Astrocyte (in vitro differentiated cells and primary cell): ENCODE measurements at regions not wholly inside any gene's neighbourhood (a gene's known extent, or its start where the extent isn't known, plus 50 kb on each side); places are given as distances from the start of the nearest gene placed in this dataset.

Experiments
- DNase-seq: peaks from one replicate; pipeline ENCODE4 v3.0.0-alpha.2; 2010; ENCODE audit warnings: low read depth
- FAIRE-seq: peaks from 2 replicates; lab custom pipeline; 2011; peaks lifted over from hg19 to GRCh38; lab: Jason Lieb, UNC
- H2AFZ ChIP-seq: 2 replicates; pipeline ENCODE4 v1.6.0; 2012; ENCODE audit warnings: low read depth, low read length, inconsistent platforms
- H3K27ac ChIP-seq: 2 replicates; pipeline ENCODE4 v1.5.1; 2011; ENCODE audit warnings: low read depth, low read length, inconsistent platforms
- H3K27me3 ChIP-seq: 2 replicates; pipeline ENCODE4 v1.6.0; 2011; ENCODE audit warnings: low read length, inconsistent platforms; ENCODE audit not compliant: insufficient read depth
- H3K36me3 ChIP-seq: 2 replicates; pipeline ENCODE4 v1.5.1; 2011; ENCODE audit warnings: low read length, inconsistent platforms; ENCODE audit not compliant: insufficient read depth
- H3K4me1 ChIP-seq: 2 replicates; pipeline ENCODE4 v1.5.1; 2011; ENCODE audit warnings: low read length, inconsistent platforms; ENCODE audit not compliant: insufficient read depth
- H3K4me2 ChIP-seq: 2 replicates; pipeline ENCODE4 v1.6.0; 2012; ENCODE audit warnings: low read length, inconsistent platforms
- H3K4me3 ChIP-seq: 2 replicates; pipeline ENCODE4 v1.5.1; 2011; ENCODE audit warnings: low read depth, mild to moderate bottlenecking, low read length, inconsistent platforms; ENCODE audit not compliant: insufficient read depth
- H3K79me2 ChIP-seq: 2 replicates; pipeline ENCODE4 v1.6.0; 2012; ENCODE audit warnings: mild to moderate bottlenecking, low read length, inconsistent platforms; ENCODE audit not compliant: insufficient read depth
- H3K9ac ChIP-seq: 2 replicates; pipeline ENCODE4 v1.6.0; 2012; ENCODE audit warnings: mild to moderate bottlenecking, low read length, inconsistent platforms
- H3K9me3 ChIP-seq: 2 replicates; pipeline ENCODE4 v1.5.1; 2012; ENCODE audit warnings: low read depth, mild to moderate bottlenecking, low read length, inconsistent platforms; ENCODE audit not compliant: insufficient read depth
- H4K20me1 ChIP-seq: 2 replicates; pipeline ENCODE4 v1.6.0; 2012; ENCODE audit warnings: low read length, inconsistent platforms; ENCODE audit not compliant: insufficient read depth
- H3K27ac Mint-ChIP-seq: one replicate; pipeline ENCODE4 v1.8.0; 2021; ENCODE audit warnings: mild to moderate bottlenecking, mixed read lengths; ENCODE audit not compliant: unreplicated experiment
- H3K27me3 Mint-ChIP-seq: one replicate; pipeline ENCODE4 v1.8.0; 2021; ENCODE audit warnings: low read depth, mixed read lengths; ENCODE audit not compliant: unreplicated experiment
- H3K36me3 Mint-ChIP-seq: one replicate; pipeline ENCODE4 v1.8.0; 2021; ENCODE audit warnings: low read depth, mixed read lengths; ENCODE audit not compliant: unreplicated experiment
- H3K4me1 Mint-ChIP-seq: one replicate; pipeline ENCODE4 v1.8.0; 2021; ENCODE audit warnings: low read depth, mixed read lengths; ENCODE audit not compliant: unreplicated experiment
- H3K4me3 Mint-ChIP-seq: one replicate; pipeline ENCODE4 v1.8.0; 2021; ENCODE audit warnings: mild to moderate bottlenecking, moderate library complexity, mixed read lengths; ENCODE audit not compliant: unreplicated experiment
- H3K9me3 Mint-ChIP-seq: one replicate; pipeline ENCODE4 v1.8.0; 2021; ENCODE audit warnings: mild to moderate bottlenecking, mixed read lengths; ENCODE audit not compliant: unreplicated experiment
- EZH2 ChIP-seq: IDR thresholded peaks from 2 replicates; pipeline ENCODE4 v1.6.1; 2012; ENCODE audit warnings: mild to moderate bottlenecking, low read length, inconsistent platforms; ENCODE audit not compliant: insufficient read depth
- TF ChIP-seq, protein P1 (sequence below): IDR thresholded peaks from 2 replicates; pipeline ENCODE4 v1.5.1; 2011; ENCODE audit warnings: low read depth, mild to moderate bottlenecking, inconsistent platforms, low read length, moderate library complexity; ENCODE audit not compliant: insufficient read depth

DNA sequence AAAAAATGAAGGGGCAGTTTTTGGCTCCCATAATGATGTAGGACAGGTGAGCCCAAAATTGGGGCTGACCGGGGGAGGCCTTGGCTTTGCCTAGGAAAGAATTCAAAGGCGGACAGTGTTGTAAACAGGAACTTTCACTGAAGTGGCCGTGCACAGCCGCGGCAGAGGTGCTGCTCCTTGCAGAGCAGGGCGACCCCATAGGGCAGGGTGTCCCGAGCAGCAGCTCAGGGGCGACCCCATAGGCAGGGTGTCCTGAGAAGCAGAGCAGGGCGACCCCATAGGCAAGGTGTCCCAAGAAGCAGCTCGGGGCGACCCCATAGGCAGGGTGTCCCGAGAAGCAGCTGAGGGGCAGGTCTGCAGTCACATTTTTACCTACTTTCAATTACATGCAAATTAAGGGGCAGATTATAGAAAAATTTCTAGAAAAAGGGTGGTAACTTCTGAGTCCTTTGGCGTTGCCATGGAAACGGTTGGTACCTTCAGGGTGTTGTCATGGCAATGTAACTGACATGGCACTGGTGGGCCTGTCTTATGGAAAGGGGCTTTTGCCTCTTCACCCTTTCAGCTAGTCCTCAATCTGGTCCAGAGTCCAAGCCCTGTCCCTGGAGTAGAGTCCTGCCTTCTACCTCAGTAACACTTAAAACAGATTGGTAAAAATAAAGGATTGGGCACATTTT is 134.5 kb downstream of the FBXO15 start:
- Histone ChIP-seq H3K36me3 (no peaks in the 10 kb centered on the region), H3K9me3 (no peaks in the 10 kb centered on the region), H2AFZ (no peak overlapping the region), H3K79me2 (no peaks in the 10 kb centered on the region), H4K20me1 (no peaks in the 10 kb centered on the region), H3K4me1 (peaks cover 11% of the 10 kb centered on the region), H3K27me3 (no peaks in the 10 kb centered on the region), H3K4me3 (no peak overlapping the region), H3K9ac (no peak overlapping the region), H3K27ac (no peak overlapping the region), H3K4me2 (no peak overlapping the region)
- H3K27me3 Mint-ChIP-seq: peaks cover 5% of the 10 kb centered on the region
- no peak overlapping the region for H3K4me3 Mint-ChIP-seq
- H3K36me3 Mint-ChIP-seq: no peaks in the 10 kb centered on the region
- no peak for TF ChIP-seq EZH2
- TF ChIP-seq, protein P1, sequence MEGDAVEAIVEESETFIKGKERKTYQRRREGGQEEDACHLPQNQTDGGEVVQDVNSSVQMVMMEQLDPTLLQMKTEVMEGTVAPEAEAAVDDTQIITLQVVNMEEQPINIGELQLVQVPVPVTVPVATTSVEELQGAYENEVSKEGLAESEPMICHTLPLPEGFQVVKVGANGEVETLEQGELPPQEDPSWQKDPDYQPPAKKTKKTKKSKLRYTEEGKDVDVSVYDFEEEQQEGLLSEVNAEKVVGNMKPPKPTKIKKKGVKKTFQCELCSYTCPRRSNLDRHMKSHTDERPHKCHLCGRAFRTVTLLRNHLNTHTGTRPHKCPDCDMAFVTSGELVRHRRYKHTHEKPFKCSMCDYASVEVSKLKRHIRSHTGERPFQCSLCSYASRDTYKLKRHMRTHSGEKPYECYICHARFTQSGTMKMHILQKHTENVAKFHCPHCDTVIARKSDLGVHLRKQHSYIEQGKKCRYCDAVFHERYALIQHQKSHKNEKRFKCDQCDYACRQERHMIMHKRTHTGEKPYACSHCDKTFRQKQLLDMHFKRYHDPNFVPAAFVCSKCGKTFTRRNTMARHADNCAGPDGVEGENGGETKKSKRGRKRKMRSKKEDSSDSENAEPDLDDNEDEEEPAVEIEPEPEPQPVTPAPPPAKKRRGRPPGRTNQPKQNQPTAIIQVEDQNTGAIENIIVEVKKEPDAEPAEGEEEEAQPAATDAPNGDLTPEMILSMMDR: no peak
- FAIRE-seq: no peak
- DNase-seq: no peak
- no peaks in the 10 kb centered on the region for H3K9me3 Mint-ChIP-seq
- H3K27ac Mint-ChIP-seq: no peak overlapping the region
- peaks cover 9% of the 10 kb centered on the region for H3K4me1 Mint-ChIP-seq

DNA sequence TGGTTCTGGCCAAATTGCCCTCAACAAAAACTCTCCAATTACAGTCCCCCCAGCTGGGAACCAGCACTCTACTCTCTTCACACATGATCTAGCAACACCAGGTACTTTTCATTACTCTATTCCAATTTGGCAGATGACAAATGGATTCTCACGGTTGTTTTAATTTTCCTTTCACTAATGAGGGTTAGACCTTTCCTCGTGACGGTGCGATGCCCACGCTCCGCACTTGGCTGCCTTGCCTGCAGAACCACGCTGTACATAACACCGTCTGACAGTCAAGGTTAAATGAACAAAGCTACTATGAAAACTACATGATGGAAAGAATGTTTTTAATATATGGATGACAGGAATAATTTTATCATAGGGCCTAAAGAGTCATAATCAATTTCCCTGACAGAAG is 141.5 kb downstream of the FBXO15 start:
- Mint-ChIP-seq H3K27me3 (peaks cover 9% of the 10 kb centered on the region), H3K4me3 (no peak overlapping the region), H3K27ac (no peak overlapping the region), H3K4me1 (no peaks in the 10 kb centered on the region), H3K9me3 (peaks cover 2% of the 10 kb centered on the region), H3K36me3 (no peaks in the 10 kb centered on the region)
- Histone ChIP-seq H3K27me3 (peaks cover 4% of the 10 kb centered on the region), H3K27ac (no peak overlapping the region), H3K4me3 (no peak overlapping the region), H3K9me3 (no peaks in the 10 kb centered on the region), H2AFZ (no peak overlapping the region), H3K4me2 (no peak overlapping the region), H3K36me3 (no peaks in the 10 kb centered on the region), H3K9ac (no peak overlapping the region), H3K79me2 (no peaks in the 10 kb centered on the region), H4K20me1 (no peaks in the 10 kb centered on the region), H3K4me1 (no peaks in the 10 kb centered on the region)
- no peak for FAIRE-seq
- no peak for DNase-seq
- TF ChIP-seq EZH2: no peak
- TF ChIP-seq, protein P1: no peak
